ENCODE measurements at regions not wholly inside any gene's neighbourhood (a gene's known extent, or its start where the extent isn't known, plus 50 kb on each side); places are given as distances from the start of the nearest gene placed in this dataset.
"Not testable (repeated sequence)": the region's sequence is repeated elsewhere in the genome, so short reads cannot be mapped to it uniquely, and the experiment has no call there.

DNA sequence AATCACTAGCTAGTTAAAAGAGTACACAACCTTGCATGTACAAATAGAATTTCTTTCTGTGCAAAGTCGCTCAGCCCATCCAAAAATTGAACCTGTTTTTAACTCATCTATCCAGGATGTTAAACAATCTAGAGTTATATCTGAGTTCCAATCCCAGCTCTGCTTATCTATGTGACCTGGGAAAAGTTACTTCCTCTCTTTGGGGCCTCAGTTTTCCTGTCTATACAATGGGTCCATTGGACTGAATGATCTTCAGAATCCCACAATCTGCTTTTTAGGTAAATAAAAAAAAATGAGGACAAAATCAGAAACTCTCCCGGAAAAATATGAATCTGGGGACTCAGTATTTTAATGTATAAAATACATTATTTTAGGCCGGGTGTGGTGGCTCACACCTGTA, 389.5 kb upstream of the PROX1 start:
- Histone ChIP-seq H3K9me3 (replicated peaks in 1 of 11) (0 out of 22 replicates have a peak, but pooled peaks cover 0 to 6% (median 0%) of the 10 kb centered on the region in 11 experiments), H3K4me1 (no peaks in the 10 kb centered on the region), H3K9ac (no peak overlapping the region), H3K27ac (no peak overlapping the region), H3K27me3 (no peaks in the 10 kb centered on the region), H3K4me2 (no peak overlapping the region), H3K4me3 (no peak overlapping the region), H3K36me3 (no peaks in the 10 kb centered on the region), H4K20me1 (no peaks in the 10 kb centered on the region)
- no peak for TF ChIP-seq Cebpa-rat (IDR thresholded peaks at IDR 0.05)

DNA sequence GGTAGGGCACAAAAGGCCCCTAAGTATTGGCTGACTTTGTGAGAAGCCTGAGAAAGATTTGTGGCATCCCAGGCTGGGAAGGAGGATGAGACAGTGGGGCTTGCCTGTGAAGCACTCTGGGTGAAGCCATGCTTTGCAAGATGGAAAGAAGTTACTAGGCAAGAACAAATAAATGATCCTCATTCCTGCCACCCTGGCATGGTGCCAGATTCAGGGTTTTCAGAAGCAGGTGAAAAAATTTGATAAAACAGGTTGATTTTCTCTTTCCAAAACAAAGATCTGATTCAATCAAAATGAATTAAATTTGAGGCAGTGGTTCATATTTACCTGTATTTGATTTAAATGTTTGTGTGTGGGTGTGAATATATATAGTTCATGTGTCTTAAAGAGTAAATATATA, 386.9 kb upstream of the PROX1 start:
- Histone ChIP-seq H3K4me2 (no peak overlapping the region), H3K9me3 (replicated peaks in 1 of 11) (0 out of 22 replicates have a peak, but pooled peaks cover 0 to 6% (median 0%) of the 10 kb centered on the region in 11 experiments), H4K20me1 (no peaks in the 10 kb centered on the region), H3K4me1 (no peaks in the 10 kb centered on the region), H3K27me3 (no peaks in the 10 kb centered on the region), H3K36me3 (no peaks in the 10 kb centered on the region), H3K9ac (no peak overlapping the region), H3K4me3 (no peak overlapping the region), H3K27ac (no peak overlapping the region)
- TF ChIP-seq Cebpa-rat (IDR thresholded peaks at IDR 0.05): no peak

DNA sequence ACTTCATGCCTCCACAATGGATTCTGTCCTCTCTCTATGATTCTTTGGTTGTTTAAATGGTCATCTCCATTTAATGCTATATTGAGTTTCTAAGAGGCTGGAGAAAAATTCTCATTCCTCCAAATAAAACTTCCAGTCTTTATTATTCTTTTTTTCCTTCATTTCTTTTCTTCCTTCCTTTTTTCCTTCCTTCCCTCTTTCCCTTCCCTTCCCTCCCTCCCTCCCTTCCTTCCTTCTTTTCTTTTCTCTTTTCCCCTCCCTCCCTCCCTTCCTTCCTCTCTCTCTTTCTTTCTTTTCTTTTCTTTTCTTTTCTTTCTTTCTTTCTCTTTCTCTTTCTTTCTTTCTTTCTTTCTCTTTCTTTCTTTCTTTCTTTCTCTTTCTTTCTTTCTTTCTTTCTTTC, 386.1 kb upstream of the PROX1 start:
- H3K27ac ChIP-seq; H4K20me1 ChIP-seq; H3K36me3 ChIP-seq; H3K4me2 ChIP-seq; H3K9ac ChIP-seq; H3K4me1 ChIP-seq; H3K27me3 ChIP-seq; H3K4me3 ChIP-seq; H3K9me3 ChIP-seq (replicated peaks in 1 of 11): not testable (repeated sequence)

DNA sequence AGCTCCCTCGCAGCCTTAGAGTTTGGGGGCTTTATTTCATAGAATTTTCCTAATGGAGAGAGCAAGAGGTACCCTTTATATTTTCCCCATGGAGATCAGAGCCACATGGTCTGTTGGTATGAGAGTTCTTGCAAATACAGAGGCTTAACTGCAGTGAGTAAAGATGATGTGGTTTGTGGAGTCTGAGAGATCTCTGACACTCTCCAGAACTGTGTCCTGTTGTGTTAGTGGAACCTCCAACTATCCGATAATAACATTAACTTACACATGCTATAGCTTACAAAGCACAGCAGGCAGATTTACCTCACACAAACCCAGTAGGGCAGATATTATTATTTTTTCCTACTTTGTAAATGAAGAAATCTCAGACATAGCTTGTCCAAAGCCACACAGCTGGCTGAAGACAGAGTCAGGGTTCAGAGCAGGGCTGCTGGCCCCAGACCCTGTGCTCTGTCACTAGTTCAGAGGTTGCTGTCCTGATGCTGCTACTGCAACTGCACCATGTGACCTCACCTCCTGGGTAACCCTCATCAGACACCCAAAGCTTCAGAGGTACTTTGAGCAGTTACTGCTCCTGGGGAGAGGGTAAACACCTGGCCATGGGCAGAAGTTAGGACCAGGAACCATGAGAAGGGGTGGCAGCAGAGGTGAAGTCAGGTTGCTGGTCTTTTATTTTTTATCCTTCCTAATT, 384.8 kb upstream of the PROX1 start:
- H3K4me1 ChIP-seq: 0 out of 20 replicates have a peak, but pooled peaks cover 0 to 5% (median 0%) of the 10 kb centered on the region in 10 experiments
- no peaks in the 10 kb centered on the region for H3K36me3 ChIP-seq
- 0 out of 22 replicates have a peak, but pooled peaks cover 0 to 6% (median 0%) of the 10 kb centered on the region in 11 experiments for H3K9me3 ChIP-seq (replicated peaks in 1 of 11)
- no peak for TF ChIP-seq Cebpa-rat (IDR thresholded peaks at IDR 0.05)
- no peak overlapping the region for H3K4me2 ChIP-seq
- no peak overlapping the region for H3K9ac ChIP-seq
- no peaks in the 10 kb centered on the region for H3K27me3 ChIP-seq
- no peak overlapping the region for H3K27ac ChIP-seq
- no peaks in the 10 kb centered on the region for H4K20me1 ChIP-seq
- no peak overlapping the region for H3K4me3 ChIP-seq

DNA sequence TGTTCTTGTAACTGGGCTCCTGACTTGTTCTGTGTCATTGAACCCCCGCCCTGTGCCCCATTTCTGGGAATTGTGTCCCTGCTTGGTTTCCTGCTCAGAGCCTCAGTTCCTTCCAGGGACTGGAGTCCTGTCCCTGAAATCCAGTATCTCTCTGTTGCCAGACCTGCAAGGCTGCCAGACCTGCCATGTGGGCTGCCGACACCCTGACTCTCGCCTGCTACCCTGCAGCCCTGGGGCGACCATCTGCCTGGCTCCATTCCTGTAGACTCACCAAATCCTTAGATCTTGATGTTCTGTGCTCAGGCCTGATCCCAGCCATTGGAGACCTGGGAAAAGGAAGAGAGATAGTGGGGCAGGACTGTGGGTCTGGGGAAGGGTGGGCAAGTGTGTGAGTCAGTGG, 383.3 kb upstream of the PROX1 start:
- no peaks in the 10 kb centered on the region for H3K27me3 ChIP-seq

DNA sequence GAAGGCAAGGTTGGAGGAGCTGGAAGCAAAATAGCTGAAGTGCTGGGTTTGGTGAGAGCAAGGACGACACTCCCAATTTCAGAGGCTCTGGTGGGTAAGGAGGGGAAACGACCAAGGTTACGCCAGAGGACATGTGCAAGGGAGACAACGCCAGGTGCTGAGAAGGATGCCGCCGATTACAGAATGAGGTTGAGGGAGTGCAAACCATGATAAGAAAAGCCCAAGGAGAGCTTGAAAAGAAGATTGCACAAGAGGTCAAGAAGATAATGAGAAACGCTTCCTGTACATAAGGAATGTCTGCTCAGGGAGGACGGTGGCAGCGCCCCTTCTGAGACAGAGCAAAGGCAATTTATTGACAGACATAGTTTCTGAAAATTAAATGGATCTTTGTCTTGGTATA, 382.0 kb upstream of the PROX1 start:
- TF ChIP-seq Cebpa-rat (IDR thresholded peaks at IDR 0.05): peak in 2 of 11 experiments; percentile 21 to 46; a peak in 1 of 22 replicates
- H3K9me3 ChIP-seq (replicated peaks in 1 of 11): no peaks in the 10 kb centered on the region
- no peak overlapping the region for H3K4me2 ChIP-seq
- H4K20me1 ChIP-seq: no peaks in the 10 kb centered on the region
- no peak overlapping the region for H3K27ac ChIP-seq
- H3K27me3 ChIP-seq: no peaks in the 10 kb centered on the region
- H3K36me3 ChIP-seq: no peaks in the 10 kb centered on the region
- peaks cover 0 to 14% (median 8%) of the 10 kb centered on the region in 10 experiments; a peak in 14 of 20 replicates for H3K4me1 ChIP-seq
- H3K4me3 ChIP-seq: no peak overlapping the region
- no peak overlapping the region for H3K9ac ChIP-seq

More for the DNA sequence above, 383.3 kb upstream of the PROX1 start:
- Histone ChIP-seq H3K27ac (no peak overlapping the region), H4K20me1 (no peaks in the 10 kb centered on the region), H3K9me3 (replicated peaks in 1 of 11) (0 out of 22 replicates have a peak, but pooled peaks cover 0 to 6% (median 0%) of the 10 kb centered on the region in 11 experiments), H3K4me1 (0 out of 20 replicates have a peak, but pooled peaks cover 0 to 5% (median 0%) of the 10 kb centered on the region in 10 experiments), H3K4me3 (no peak overlapping the region), H3K4me2 (no peak overlapping the region), H3K36me3 (no peaks in the 10 kb centered on the region), H3K9ac (no peak overlapping the region)
- TF ChIP-seq Cebpa-rat (IDR thresholded peaks at IDR 0.05): no peak

DNA sequence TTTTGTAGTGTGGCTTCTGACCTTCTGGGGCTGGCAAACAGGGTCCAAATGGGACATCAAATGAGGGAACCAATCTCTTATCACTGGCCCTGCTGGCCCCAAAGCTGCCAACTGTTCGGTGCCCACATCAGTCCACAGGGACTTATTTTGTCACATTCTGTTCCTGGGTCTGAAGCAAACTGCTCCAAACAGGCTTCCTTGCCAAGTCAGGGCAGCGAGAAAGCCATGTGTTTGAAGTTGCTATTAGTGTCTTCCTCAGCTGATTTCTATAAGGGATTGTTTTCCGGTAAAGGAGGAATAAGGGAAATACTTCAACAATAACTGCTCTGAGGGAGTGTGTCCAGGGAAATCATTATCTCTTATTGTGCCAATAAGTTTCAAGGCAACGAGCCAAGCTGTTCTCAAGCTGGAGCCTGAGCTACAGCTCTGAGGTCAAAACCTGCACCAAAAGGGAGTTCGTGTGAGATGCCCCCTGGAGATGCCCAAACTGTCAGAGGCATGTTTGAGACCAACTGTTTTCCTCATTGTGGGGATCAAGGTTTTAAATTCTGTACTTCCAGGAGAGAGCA, 381.4 kb upstream of the PROX1 start:
- H3K4me3 ChIP-seq: no peak overlapping the region
- H3K9ac ChIP-seq: no peak overlapping the region
- no peak for TF ChIP-seq Cebpa-rat (IDR thresholded peaks at IDR 0.05)
- no peaks in the 10 kb centered on the region for H4K20me1 ChIP-seq
- H3K27me3 ChIP-seq: no peaks in the 10 kb centered on the region
- H3K4me2 ChIP-seq: no peak overlapping the region
- H3K9me3 ChIP-seq (replicated peaks in 1 of 11): no peaks in the 10 kb centered on the region
- no peaks in the 10 kb centered on the region for H3K36me3 ChIP-seq
- no peak overlapping the region for H3K27ac ChIP-seq
- H3K4me1 ChIP-seq: peaks cover 0 to 14% (median 9%) of the 10 kb centered on the region in 10 experiments; a peak in 14 of 20 replicates

DNA sequence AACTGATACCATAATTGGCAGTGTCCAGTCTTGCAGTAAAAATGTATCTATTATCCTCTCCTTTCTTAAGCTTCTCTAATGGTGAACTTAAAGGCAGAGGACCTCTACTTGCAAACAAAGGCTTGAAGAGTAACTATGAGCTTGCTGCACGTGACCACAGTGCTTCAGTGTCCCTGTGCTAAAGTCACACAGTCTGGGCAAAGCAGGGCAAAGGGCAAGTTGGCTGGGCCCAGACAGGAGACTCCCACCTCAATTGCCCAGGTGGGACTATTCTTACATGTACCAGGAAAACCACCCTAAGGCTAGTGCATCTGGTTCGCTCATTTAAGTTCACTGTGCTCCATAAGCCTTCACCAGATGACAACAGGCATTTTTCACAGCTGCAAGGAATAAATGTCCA, 374.2 kb upstream of the PROX1 start:
- peaks cover 0 to 10% (median 8%) of the 10 kb centered on the region in 10 experiments; a peak in 15 of 20 replicates for H3K4me1 ChIP-seq
- TF ChIP-seq Cebpa-rat (IDR thresholded peaks at IDR 0.05): no peak
- H3K9me3 ChIP-seq (replicated peaks in 1 of 11): no peaks in the 10 kb centered on the region
- H3K36me3 ChIP-seq: no peaks in the 10 kb centered on the region
- no peak overlapping the region for H3K4me3 ChIP-seq
- peaks cover 0 to 5% (median 0%) of the 10 kb centered on the region in 11 experiments; a peak in 4 of 22 replicates for H3K27me3 ChIP-seq
- no peak overlapping the region for H3K27ac ChIP-seq
- no peak overlapping the region for H3K9ac ChIP-seq
- H3K4me2 ChIP-seq: no peak overlapping the region
- H4K20me1 ChIP-seq: no peaks in the 10 kb centered on the region

DNA sequence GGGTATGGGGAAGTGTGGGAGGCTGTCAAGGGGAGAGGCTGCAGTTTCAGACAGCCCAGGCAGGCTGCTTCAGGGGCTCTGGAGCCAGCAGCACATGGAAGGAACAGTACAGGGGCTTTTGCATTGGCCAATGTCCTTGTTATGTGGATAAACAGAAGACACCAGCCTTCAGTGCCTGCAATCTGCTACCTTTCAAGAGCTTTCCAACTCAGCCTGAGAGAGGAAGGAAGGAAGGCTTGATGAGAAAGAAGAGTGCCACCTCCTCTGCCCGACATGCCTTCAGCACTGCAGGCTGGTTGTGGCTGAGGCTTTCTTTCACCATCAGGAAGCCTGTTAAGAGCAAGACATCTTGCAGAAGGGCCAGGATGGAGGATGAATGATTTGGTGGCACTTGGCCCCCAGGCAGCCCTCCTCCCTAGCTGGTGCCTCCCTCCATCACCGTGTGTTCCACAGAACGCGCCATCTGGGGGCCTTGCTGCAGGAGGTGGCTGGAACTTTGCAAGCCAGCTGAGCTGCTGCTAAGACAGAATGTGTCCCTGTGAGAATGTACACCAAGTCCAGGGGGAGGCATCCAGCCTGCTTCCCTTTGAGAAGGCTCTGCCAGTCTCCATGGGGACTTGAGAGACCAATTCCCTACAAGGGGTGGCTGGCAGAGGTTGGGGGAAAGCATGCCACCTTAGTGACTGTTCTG, 372.4 kb upstream of the PROX1 start:
- H3K27ac ChIP-seq: no peak overlapping the region
- H3K4me1 ChIP-seq: peaks cover 0 to 5% (median 4%) of the 10 kb centered on the region in 10 experiments; a peak in 15 of 20 replicates
- H3K9ac ChIP-seq: no peak overlapping the region
- H4K20me1 ChIP-seq: no peaks in the 10 kb centered on the region
- no peak for TF ChIP-seq Cebpa-rat (IDR thresholded peaks at IDR 0.05)
- no peak overlapping the region for H3K4me2 ChIP-seq
- no peaks in the 10 kb centered on the region for H3K36me3 ChIP-seq
- no peak overlapping the region for H3K4me3 ChIP-seq
- no peaks in the 10 kb centered on the region for H3K9me3 ChIP-seq (replicated peaks in 1 of 11)
- peaks cover 0 to 11% (median 0%) of the 10 kb centered on the region in 11 experiments; a peak in 4 of 22 replicates for H3K27me3 ChIP-seq

Data from BLaER1 treated with 17β-estradiol and CSF1 and Interleukin-3, amounts not matched to agents 10 nM and 100 nM (cell line).